ENCODE measurements at regions not wholly inside any gene's neighbourhood (a gene's known extent, or its start where the extent isn't known, plus 50 kb on each side); places are given as distances from the start of the nearest gene placed in this dataset.

DNA sequence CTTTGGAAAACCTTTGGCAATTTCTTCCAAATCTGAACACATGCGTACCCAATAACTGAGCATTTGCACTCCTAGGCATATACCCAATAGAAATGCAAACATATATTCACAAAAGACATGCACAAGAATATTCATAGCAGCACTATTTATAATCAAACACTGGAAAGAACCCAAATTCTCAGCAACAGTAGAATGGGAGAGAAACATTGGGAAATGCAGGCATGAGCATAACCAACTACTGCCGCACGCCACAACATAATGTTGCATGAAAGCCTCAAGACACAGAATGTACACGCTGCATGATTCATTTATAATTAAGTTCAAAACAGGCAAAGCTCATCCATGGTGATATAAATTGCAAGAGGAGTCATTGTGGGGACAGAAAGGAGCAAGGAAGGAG, 69.5 kb upstream of the FBXO28 start:
- TF ChIP-seq EZH2phosphoT487 (IDR thresholded peaks at IDR 0.05; ENCODE audit: insufficient read depth, low read depth), result no peak
- no peak for TF ChIP-seq EZH2 (IDR thresholded peaks at IDR 0.05; ENCODE audit: insufficient read depth, poor library complexity, severe bottlenecking)
